Bone marrow (tissue), 2 donors: ENCODE measurements at regions not wholly inside any gene's neighbourhood (a gene's known extent, or its start where the extent isn't known, plus 50 kb on each side); places are given as distances from the start of the nearest gene placed in this dataset.

Experiments
- DNase-seq, 2 donors: peaks; one replicate each; lab custom pipeline; 2025; lab: John Stamatoyannopoulos, UW

GRCh38 chr10:128375171-128375570 lies 248.9 kb upstream of the MKI67 start:
- DNase-seq = no peak

GRCh38 chr10:128377364-128377987 lies 251.3 kb upstream of the MKI67 start:
- DNase-seq = no peak

- DNase-seq = no peak
Measured at GRCh38 chr10:128377988-128378387, 251.8 kb upstream of the MKI67 start.

- no peak for DNase-seq
Measured at GRCh38 chr10:128380946-128381345, 254.7 kb upstream of the MKI67 start.

- no peak for DNase-seq
Measured at GRCh38 chr10:128382225-128382624, 256.0 kb upstream of the MKI67 start.

- no peak for DNase-seq
Measured at GRCh38 chr10:128384831-128385230, 258.6 kb upstream of the MKI67 start.

- no peak for DNase-seq
Measured at GRCh38 chr10:128386231-128386630, 260.0 kb upstream of the MKI67 start.

- no peak for DNase-seq
Measured at GRCh38 chr10:128386816-128387604, 260.8 kb upstream of the MKI67 start.

GRCh38 chr10:128390596-128390995 lies 264.4 kb upstream of the MKI67 start:
- DNase-seq = no peak

GRCh38 chr10:128393546-128393945 lies 267.3 kb upstream of the MKI67 start:
- DNase-seq = no peak

GRCh38 chr10:128398118-128398517 lies 271.9 kb upstream of the MKI67 start:
- no peak for DNase-seq

- no peak for DNase-seq
Measured at GRCh38 chr10:128398999-128399398, 272.8 kb upstream of the MKI67 start.

- no peak for DNase-seq
Measured at GRCh38 chr10:128400564-128400963, 274.3 kb upstream of the MKI67 start.

- no peak for DNase-seq
Measured at GRCh38 chr10:128405450-128405849, 279.2 kb upstream of the MKI67 start.

- no peak for DNase-seq
Measured at GRCh38 chr10:128411643-128412042, 285.4 kb upstream of the MKI67 start.

- no peak for DNase-seq
Measured at GRCh38 chr10:128414568-128414967, 288.3 kb upstream of the MKI67 start.

GRCh38 chr10:128416231-128416630 lies 290.0 kb upstream of the MKI67 start:
- DNase-seq = no peak

GRCh38 chr10:128417826-128418225 lies 291.6 kb upstream of the MKI67 start:
- no peak for DNase-seq

GRCh38 chr10:128418819-128419218 lies 292.6 kb upstream of the MKI67 start:
- no peak for DNase-seq

GRCh38 chr10:128419466-128420019 lies 293.3 kb upstream of the MKI67 start:
- DNase-seq = no peak

- no peak for DNase-seq
Measured at GRCh38 chr10:128420623-128421022, 294.4 kb upstream of the MKI67 start.

- no peak for DNase-seq
Measured at GRCh38 chr10:128421371-128422160, 295.3 kb upstream of the MKI67 start.

- no peak for DNase-seq
Measured at GRCh38 chr10:128422190-128422589, 296.0 kb upstream of the MKI67 start.
